Left lung (tissue), 4 donors: ENCODE measurements at regions not wholly inside any gene's neighbourhood (a gene's known extent, or its start where the extent isn't known, plus 50 kb on each side); places are given as distances from the start of the nearest gene placed in this dataset.
A peak's percentile ranks its signal among the peaks of the same experiment; 100 is the strongest.

Source experiments
- ATAC-seq: fragments of 200-7000 bp; cut with Tn5 transposase; one replicate; pipeline ENCODE4 v1.9.1; 2020; ENCODE audit warnings: moderate library complexity
- DNase-seq, 4 donors: peaks; one replicate each; pipeline ENCODE4 v3.0.0-alpha.2; 2013 to 2020
- H3K27ac ChIP-seq, 2 donors: fragments of 200-600 bp; sonication (generic) in 1 of 2; one replicate each; pipeline versions ENCODE4 v1.5.0 to v1.8.0; 2020 to 2021
- H3K27me3 ChIP-seq, 2 donors: fragments of 200-600 bp; sonication (generic) in 1 of 2; one replicate each; pipeline versions ENCODE4 v1.5.0 to v1.8.0; 2020 to 2021
- H3K36me3 ChIP-seq, 2 donors: fragments of 200-600 bp; sonication (generic) in 1 of 2; one replicate each; pipeline versions ENCODE4 v1.5.0 to v1.8.0; 2020 to 2021
- H3K4me1 ChIP-seq, 2 donors: fragments of 200-600 bp; one replicate each; pipeline ENCODE4 v1.8.0; 2021
- H3K4me3 ChIP-seq, 2 donors: fragments of 200-600 bp; sonication (generic) in 1 of 2; one replicate each; pipeline versions ENCODE4 v1.5.0 to v1.8.0; 2020 to 2021; ENCODE audit warnings: mild to moderate bottlenecking in 1 of 2
- H3K9me3 ChIP-seq, 2 donors: fragments of 200-600 bp; sonication (generic) in 1 of 2; one replicate each; pipeline versions ENCODE4 v1.5.0 to v1.8.0; 2020 to 2021
- CTCF ChIP-seq, 2 donors: fragments of 200-600 bp; sonication (generic) in 1 of 2; IDR thresholded peaks; one replicate each; pipeline versions ENCODE4 v1.5.0 to v1.8.0; 2021; ENCODE audit warnings: antibody characterized with exemption in 2 of 2
- intact Hi-C, 2 donors: fragments of 100-400 bp; cut with DNase I; formaldehyde crosslinking; loops; one replicate each; pipeline versions ENCODE4 v1.11.2 to v1.14.2; 2022
- donor health status: DM: no; HTN: yes; CAD: no.
- donor health status: DM: no; HTN: no; CAD: no.

- no peaks in the 10 kb centered on the region for H3K9me3 ChIP-seq
- DNase-seq (no peak), ATAC-seq (no peak)
- no peaks in the 10 kb centered on the region for H3K27me3 ChIP-seq
- TF ChIP-seq CTCF (IDR thresholded peaks at IDR 0.05): no peak
- H3K27ac ChIP-seq: no peak overlapping the region
- no peaks in the 10 kb centered on the region for H3K4me1 ChIP-seq
- no peaks in the 10 kb centered on the region for H3K36me3 ChIP-seq
- no peak overlapping the region for H3K4me3 ChIP-seq
- intact Hi-C loops: no loop called here
Measured at GRCh38 chr2:5886462-5886861, 194.3 kb downstream of the SOX11 start.

GRCh38 chr2:5888126-5888525, 195.9 kb downstream of the SOX11 start:
- Histone ChIP-seq H3K4me1 (no peaks in the 10 kb centered on the region), H3K27ac (no peak overlapping the region), H3K4me3 (no peak overlapping the region), H3K36me3 (no peaks in the 10 kb centered on the region), H3K9me3 (no peaks in the 10 kb centered on the region), H3K27me3 (no peaks in the 10 kb centered on the region)
- no peak for TF ChIP-seq CTCF (IDR thresholded peaks at IDR 0.05)
- DNase-seq (no peak), ATAC-seq (no peak)
- intact Hi-C loops: no loop called here

- no peak for TF ChIP-seq CTCF (IDR thresholded peaks at IDR 0.05)
- Histone ChIP-seq H3K4me3 (no peak overlapping the region), H3K4me1 (no peaks in the 10 kb centered on the region), H3K27ac (no peak overlapping the region), H3K9me3 (no peaks in the 10 kb centered on the region), H3K36me3 (no peaks in the 10 kb centered on the region), H3K27me3 (no peaks in the 10 kb centered on the region)
- intact Hi-C loops: no loop called here
- ATAC-seq (no peak), DNase-seq (no peak)
Measured at GRCh38 chr2:5889519-5889918, 197.3 kb downstream of the SOX11 start.

GRCh38 chr2:5894355-5894754, 202.2 kb downstream of the SOX11 start:
- H3K27ac ChIP-seq: no peak overlapping the region
- ATAC-seq: no peak
- no peak for TF ChIP-seq CTCF (IDR thresholded peaks at IDR 0.05)
- no peak overlapping the region for H3K4me3 ChIP-seq
- no peaks in the 10 kb centered on the region for H3K4me1 ChIP-seq
- no peak for DNase-seq
- no peaks in the 10 kb centered on the region for H3K36me3 ChIP-seq
- no peaks in the 10 kb centered on the region for H3K27me3 ChIP-seq
- H3K9me3 ChIP-seq: no peaks in the 10 kb centered on the region
- intact Hi-C loops: no loop called here

- ATAC-seq (no peak), DNase-seq (peak in 1 of 4 donors; percentile 24)
- H3K27ac ChIP-seq: no peak overlapping the region
- H3K36me3 ChIP-seq: no peaks in the 10 kb centered on the region
- no peak overlapping the region for H3K4me3 ChIP-seq
- no peak for TF ChIP-seq CTCF (IDR thresholded peaks at IDR 0.05)
- intact Hi-C loops: no loop called here
- H3K27me3 ChIP-seq: no peaks in the 10 kb centered on the region
- peaks cover 0 to 2% of the 10 kb centered on the region in 2 donors for H3K9me3 ChIP-seq
- H3K4me1 ChIP-seq: no peaks in the 10 kb centered on the region
Measured at GRCh38 chr2:5895284-5895683, 203.1 kb downstream of the SOX11 start.
